Gastroesophageal sphincter (tissue), 3 donors: ENCODE measurements at regions not wholly inside any gene's neighbourhood (a gene's known extent, or its start where the extent isn't known, plus 50 kb on each side); places are given as distances from the start of the nearest gene placed in this dataset.

Experiments
- EP300 ChIP-seq: sonication (generic); formaldehyde crosslinking; IDR thresholded peaks from one replicate; pipeline ENCODE4 v1.6.1; 2017; ENCODE audit warnings: antibody characterized with exemption, mild to moderate bottlenecking
- POLR2A ChIP-seq, 2 donors: fragments of 450-650 bp; IDR thresholded peaks; one replicate each; pipeline ENCODE4 v1.6.1; 2017; ENCODE audit warnings: antibody characterized with exemption in 2 of 2, mild to moderate bottlenecking in 2 of 2, moderate library complexity in 1 of 2
- POLR2AphosphoS5 ChIP-seq: sonication (generic); formaldehyde crosslinking; IDR thresholded peaks from one replicate; pipeline ENCODE4 v1.6.1; 2017; ENCODE audit warnings: antibody characterized with exemption
- TF ChIP-seq, protein P1 (sequence below), 4 experiments: fragments of 200-600 bp in 2 of 4; fragments of 450-650 bp in 2 of 4; sonication (generic) in 1 of 4; IDR thresholded peaks; one replicate each; pipeline ENCODE4 v1.5.1; 2017 to 2019; ENCODE audit warnings: antibody characterized with exemption in 4 of 4, mild to moderate bottlenecking in 2 of 4, moderate library complexity in 2 of 4

- TF ChIP-seq, protein P1, sequence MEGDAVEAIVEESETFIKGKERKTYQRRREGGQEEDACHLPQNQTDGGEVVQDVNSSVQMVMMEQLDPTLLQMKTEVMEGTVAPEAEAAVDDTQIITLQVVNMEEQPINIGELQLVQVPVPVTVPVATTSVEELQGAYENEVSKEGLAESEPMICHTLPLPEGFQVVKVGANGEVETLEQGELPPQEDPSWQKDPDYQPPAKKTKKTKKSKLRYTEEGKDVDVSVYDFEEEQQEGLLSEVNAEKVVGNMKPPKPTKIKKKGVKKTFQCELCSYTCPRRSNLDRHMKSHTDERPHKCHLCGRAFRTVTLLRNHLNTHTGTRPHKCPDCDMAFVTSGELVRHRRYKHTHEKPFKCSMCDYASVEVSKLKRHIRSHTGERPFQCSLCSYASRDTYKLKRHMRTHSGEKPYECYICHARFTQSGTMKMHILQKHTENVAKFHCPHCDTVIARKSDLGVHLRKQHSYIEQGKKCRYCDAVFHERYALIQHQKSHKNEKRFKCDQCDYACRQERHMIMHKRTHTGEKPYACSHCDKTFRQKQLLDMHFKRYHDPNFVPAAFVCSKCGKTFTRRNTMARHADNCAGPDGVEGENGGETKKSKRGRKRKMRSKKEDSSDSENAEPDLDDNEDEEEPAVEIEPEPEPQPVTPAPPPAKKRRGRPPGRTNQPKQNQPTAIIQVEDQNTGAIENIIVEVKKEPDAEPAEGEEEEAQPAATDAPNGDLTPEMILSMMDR (IDR thresholded peaks at IDR 0.05) = no peak
- TF ChIP-seq POLR2AphosphoS5 (no peak), EP300 (no peak), POLR2A (IDR thresholded peaks at IDR 0.05) (no peak)
These were observed 51.8 kb upstream of the AFDN start for GRCh38 chr6:167774881-167775280.
